ENCODE measurements at regions not wholly inside any gene's neighbourhood (a gene's known extent, or its start where the extent isn't known, plus 50 kb on each side); places are given as distances from the start of the nearest gene placed in this dataset.

DNA sequence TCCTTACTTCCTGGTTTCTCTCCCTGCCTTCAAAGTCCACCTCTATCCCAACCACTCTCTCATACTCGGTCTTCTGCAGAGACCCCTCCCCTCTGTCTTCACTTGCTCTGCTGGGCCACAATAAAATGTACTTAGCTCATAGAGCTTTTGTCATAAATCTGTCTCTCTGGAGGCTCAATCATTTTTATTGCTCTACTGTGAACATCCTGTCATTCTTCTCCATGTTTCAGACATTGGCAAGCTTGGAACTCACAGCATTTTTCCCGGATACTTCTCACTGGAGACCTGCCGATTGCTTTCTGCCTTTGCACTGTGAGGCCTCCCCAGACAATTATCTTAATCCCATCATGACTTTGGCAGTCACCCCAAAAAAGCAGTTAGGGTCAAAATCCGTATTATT lies 192.3 kb upstream of the ZMIZ1 start:
- no peak for DNase-seq (ENCODE audit: low read depth)

DNA sequence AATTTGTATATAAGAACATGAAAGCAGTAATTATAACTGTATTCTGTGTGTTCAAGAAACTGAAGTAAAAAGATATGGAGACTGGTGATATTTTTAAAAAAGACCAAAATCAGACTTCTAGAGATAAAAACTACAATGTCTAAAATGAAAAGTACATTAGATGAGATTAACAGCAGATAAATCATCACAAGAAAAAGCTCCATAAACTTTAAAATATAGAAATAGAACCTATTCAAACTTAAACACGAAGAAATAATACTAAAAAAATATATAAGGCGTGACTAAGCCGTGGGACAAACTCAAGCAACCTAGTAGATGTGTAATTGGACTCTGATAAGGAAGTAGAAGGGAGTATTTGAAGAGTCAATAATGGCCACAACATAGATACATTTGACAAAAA lies 189.1 kb upstream of the ZMIZ1 start:
- no peak for DNase-seq (ENCODE audit: low read depth)

DNA sequence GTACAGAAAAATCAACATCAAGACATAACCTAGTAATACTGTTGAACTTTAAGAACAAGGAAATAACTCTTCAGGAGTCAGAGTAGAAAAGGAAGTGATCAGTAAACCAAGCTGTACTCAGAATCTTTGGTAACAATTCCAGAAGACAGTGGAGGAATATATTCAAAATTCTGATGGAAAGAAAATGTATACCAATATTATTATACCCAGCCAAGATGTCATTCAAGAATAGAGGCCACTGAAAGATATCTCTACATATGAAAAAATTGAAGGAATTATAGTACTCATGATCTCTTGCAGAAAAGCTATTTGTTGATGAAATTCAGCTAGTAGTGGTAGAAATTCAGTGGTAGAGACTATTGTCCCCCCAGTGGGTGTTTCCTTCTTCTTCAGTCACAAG lies 182.6 kb upstream of the ZMIZ1 start:
- DNase-seq (ENCODE audit: low read depth) = no peak

DNA sequence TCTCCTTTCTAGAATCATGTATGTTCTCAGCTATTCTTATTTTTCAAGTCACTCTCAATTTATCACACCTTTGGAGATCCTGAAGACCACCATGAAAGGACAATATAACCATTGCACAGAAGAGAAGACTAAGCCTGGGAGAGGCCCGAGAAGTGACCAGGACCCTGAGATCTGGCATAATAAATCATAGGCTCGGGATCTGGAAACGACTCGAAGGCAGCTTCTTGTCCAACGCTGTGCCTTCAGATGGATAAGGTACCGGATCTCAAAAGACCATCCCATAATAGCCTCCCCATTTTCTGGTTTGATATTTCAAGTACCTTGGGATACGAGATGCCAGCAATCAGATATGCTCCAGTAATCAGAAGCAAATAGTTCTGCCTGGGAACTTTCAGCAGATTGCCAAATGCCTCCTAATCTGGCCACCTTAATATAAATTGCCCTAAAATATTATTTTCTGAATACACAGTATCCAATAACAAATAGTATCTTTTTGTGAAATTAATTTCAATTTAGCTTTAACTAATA lies 179.2 kb upstream of the ZMIZ1 start:
- no peak for DNase-seq (ENCODE audit: low read depth)

DNA sequence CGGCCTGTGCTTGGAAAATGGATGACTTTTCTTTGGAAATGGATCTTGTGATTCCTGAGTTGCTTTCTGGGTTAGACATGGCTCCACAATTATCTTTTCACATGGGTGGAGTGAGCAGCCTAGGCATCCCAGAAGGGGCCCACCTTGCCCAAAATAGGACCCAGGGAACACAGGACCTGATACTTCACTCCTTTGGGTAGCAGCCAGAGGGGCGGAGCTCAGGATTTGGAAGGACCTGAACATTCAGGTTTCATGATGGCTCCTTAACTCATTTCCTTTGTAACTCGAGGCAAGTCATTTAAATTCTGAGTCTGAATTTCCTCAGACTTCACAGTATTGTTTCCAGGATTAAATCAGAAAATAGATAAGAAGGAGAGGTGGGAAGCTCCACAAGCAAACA lies 178.3 kb upstream of the ZMIZ1 start:
- no peak for DNase-seq (ENCODE audit: low read depth)

DNA sequence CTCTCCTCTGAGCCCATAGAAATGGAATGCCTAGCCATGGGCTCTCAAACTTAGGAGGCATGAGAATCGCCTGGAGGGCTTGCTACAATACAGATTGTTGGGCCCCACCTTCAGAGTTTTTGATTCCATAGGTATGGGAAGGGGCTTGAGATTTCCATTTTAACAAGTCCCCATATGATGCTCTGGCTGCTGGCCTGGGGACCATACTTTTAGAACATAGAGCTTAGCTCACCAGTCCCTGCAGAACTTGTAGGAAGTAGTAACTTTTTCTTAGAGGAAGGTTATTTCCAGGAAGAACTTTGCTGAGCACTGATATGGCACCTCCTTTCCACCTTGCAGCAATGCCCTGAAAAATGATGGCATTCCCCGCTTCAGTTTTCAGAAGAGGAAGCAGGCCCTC lies 177.0 kb upstream of the ZMIZ1 start:
- no peak for DNase-seq (ENCODE audit: low read depth)

DNA sequence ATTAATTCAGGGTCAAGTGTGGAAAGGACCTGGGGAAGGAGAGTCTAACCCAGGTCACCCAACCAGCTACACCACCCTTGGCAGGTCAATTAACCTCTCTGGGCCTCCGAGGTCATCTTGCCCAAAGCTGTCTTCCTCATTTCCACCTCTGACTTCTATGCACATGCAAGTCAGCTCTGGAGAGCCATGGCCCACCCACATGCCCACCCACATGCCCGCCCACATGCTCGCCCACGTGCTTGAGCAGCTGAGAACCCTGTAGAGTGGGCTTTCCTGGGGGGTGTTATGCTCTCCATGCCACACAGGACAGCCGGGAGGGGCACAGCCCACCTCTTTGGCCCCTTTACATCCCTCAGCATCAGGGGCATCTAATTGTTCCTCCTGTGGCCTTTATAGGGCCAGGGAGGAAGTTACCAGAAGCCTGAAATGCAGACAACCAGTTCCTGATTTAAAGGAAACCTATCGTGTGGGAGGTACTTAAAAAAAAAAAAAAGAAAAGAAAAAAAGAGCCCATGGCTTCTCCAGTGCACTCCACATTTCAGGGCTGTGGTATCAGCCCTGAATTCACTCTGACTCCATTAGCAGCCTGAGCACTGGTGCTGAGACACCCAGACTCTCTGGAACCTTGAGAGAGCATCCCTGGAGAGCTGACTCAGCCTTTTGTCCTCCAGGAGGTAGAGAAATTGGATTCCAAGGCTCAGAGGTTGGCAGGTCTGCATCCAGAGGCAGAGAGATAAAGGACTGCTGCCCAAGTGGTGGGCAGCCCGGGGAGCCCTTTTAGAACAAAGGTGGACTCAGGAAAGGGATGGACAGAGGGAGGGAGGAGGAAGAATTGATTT lies 176.2 kb upstream of the ZMIZ1 start:
- DNase-seq (ENCODE audit: low read depth) = no peak

DNA sequence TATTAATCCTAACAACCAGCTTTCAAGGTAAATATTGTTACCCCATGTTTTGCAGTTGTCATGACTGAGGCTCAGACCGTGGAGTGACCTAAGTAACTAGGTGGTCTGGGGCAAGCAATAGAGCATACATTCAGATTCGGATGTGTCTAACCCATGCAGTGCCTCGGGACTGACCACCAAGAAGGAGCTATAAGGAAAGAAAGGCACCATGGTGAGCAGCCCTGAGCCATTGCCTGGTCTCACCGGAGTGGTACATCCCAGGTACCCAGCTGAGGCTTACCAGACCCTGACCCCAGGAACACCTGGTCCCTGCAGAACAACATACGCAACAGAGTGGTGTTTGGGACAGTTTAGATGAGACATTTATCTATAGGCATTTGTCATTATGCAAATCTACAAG lies 175.5 kb upstream of the ZMIZ1 start:
- no peak for DNase-seq (ENCODE audit: low read depth)

DNA sequence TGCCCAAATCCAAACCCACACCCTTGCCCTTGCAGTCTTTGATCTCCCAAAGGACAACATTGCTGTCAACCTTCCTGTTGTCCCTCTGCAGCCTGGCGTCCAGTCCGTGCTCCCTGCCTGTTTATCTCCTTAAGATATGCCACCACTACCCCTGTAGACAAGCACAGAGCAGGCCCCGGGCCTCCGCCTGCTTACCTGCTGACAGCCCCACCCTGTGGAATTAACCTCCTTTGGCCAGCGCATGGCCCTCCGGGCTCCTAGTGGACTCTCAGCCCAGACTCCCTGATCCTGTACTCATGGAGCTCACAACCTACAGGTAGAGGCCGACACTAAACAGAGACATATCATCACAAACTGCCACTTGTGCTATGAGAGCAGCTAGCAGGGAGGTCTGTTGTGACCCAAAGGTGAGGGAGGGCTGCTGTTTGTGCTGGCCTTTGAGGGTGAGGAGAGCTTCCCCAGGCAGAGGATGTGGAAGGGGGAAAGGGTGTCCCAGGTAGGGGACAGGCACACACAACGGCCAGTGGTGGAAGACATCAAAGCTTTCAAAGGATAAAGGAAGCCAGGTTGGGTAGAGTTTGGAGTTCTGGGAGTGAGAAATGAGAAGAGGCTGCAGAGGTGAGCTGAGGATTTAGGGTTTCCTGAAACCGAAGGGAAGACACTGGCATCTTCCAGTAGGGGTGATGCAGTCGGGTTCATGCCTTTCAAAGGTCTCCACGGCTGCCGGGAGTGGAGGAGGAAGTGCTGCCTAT lies 174.5 kb upstream of the ZMIZ1 start:
- no peak for DNase-seq (ENCODE audit: low read depth)

DNA sequence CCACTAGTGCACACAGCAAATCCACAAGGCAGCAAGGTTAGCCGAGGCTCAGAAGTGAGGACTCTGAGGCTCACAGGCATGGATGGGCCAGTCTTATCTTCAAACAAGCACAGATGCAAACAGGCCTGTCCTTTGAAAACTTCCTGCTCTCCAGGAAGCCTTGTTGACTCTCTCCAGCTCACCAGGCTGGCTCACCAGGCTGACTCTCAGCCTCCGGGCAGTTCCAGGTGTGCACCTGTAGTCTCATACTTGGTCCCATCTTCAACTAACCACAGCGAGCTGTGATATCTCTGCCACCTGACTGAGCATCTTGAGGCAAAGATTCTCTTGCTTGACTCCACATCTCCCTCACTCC lies 173.9 kb upstream of the ZMIZ1 start:
- DNase-seq (ENCODE audit: low read depth) = no peak

DNA sequence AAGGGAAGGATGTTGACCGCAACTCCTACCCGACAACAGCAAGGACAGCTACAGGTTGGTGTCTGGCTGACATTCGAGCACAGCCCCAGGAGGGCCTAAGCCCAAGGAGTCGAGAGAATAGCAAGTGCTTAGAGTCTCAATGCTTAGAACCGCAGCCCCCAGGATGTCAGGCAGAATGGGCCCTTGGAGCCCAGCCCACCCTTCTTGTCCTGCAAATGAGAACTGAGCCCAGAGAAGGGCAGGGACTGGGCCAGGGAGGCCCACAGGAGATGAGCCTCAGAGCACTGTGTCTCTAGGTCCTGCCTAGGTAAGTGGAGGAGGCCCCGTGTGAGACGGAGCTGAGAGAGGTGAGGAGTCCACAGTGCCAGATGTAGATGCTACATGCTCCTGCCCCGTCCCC lies 173.3 kb upstream of the ZMIZ1 start:
- no peak for DNase-seq (ENCODE audit: low read depth)

DNA sequence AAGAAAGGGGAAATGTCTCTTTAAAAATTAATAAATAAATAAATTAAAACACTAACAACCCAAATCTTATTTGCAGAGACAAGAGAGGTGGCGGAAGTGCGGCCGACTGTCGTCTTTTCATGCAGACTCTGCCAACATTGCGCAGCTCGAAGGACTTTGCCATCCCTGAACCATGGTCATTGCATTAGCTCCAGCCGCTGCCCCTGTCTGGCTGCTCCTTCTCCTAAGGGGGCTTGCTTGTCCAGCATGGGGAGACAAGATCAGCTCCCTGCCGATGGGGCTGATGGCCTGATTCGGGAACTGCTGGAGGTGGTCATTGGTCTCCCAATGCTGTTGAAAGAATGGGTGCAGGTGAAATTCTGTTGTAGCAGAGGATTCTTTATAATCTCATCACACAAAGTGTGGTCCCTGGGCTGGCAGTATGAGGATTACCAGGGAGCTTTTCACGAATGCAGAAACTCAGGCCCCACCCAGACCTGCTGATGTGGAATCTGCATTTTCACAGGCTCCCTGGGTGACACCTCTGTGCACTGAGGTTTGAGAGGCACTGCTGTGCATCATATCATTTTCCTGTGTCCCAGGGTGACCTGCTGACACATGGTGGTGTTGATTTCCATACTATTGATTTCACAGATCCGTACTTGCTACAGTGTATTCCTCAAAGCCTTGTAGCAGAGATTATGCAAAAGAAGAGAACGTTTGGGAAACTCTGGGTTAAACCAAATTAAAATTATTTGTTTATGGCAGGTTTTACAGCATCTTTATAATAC lies 172.4 kb upstream of the ZMIZ1 start:
- DNase-seq (ENCODE audit: low read depth) = no peak

DNA sequence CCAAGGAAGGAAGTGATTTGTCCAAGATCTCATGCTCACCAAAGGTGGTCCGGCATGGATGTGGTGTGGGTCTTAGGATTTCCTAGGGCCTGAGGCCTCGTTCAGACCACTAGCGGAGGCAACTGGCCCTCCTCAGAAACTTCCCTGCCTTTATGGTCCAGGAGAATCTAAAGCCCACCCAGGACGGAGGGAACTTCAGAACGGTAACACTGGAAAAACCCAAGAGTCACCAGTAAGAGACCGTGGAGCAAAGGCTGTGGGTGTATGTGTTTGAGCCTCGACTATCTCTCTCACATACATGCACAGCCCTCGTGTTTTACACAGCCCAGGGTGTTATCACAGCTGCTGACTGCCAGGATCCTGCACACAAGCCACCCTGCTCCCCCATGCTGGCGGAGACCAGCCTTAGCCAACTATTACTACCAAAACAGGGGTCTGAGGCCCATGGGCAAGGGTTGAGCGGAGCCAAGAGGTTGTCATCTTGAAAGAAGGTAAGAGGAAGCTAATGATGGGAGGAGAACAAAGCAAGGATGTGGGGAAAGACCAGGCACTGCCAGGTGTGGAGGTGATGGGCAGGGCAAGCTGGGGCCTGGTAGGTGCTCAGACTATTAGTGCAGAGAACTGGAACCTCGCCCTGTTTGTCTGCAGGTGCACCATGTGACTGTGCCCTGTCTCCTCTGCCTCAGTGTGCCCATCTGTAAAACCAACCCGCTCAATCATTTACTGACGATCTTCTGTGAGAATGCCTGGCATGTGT lies 170.2 kb upstream of the ZMIZ1 start:
- no peak for DNase-seq (ENCODE audit: low read depth)

DNA sequence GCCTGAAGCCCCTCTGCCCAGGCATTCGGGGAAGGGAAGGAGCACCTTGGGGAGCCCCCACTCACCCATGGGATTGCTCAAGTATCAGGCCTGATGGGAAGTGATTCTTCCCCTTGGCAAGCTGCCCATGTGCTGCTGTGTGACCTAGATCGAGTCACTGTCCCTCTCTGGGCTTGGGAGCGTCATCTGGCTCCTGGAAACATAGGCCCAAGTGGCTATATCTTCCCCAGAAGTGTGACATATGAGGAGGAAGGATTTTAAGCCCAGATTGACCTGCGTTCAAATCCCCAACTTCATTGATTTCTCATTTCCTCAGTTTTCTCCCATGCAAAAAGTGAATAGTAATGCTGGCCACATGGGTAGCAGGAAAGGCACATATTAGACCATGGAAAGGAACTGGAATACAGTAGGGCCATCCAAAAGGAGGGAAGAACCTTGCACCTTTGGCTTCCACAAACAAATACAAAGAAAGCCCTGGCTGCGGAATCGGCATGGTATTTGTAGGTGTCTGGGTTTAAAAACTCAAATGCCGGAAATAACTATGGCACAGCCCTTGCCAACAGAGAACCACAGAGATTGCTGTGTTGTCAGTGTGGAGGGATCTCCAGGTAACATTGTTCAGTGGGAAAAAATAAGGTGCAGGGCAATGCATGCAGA lies 169.5 kb upstream of the ZMIZ1 start:
- DNase-seq (ENCODE audit: low read depth) = no peak

DNA sequence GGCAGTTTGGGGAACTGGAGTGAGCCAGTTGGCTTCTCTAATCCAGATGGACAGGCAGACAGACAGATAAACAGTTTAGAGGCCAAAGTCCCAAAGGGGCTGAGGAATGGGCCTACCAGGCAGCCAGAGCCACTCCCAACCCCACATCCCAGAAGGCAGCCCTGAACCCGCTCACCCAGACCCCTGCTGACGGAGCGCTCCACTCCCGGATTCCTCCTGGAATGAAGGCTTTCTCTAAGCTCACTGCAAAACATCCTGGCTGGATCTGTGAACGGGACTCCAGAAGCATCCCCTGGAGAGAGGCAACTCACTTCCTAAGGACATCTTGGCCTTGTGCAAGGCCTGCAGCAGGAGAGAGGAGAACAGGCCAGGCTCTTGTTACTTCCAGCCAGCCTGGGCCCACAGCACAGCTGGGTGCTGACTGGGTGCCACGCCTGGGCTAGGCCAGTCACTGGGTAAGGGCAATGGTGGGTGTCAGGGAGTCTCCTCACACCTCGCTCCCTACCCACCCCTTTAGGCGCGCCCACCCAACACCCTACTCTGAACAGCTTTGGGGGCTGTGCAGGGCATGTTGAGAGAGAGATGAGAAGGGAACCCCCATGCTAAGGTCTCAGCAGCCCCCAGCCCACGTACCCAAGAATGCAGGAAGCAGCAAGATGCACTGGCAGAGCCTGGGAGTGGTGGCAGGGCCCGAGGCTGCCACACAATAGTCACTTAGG lies 168.6 kb upstream of the ZMIZ1 start:
- no peak for DNase-seq (ENCODE audit: low read depth)

DNA sequence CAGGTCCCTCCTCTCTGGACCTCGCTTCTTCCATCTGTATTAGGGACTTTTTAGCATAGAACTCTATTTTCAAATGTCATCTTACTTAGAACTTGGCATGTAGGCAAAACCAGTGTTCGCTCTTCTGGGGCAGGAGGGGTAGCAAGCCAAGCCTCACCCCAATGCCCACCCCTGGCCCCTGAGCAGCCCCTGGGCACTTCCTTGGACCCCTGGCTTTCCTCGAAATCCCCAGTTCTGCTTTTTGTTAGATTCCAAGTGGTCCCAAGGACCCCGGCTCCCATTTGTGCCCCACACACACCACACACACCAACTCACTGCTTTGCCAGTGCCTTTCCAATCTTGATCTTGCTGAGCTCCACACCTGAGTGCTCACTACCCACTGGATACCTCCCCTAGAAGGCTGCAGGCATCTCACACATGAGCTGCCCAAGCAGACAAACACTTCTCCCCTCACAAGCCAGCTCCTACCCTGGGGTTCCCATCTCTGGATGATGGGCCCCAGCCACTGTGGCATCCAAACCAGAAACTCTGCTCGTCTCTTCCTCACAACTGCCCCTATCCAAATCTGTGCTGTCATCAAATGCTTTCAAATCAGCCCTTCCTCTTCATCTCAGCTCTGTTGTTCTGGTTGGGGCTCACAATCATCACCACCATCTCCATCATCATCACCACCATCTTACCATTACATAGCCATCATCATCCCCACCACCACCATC lies 167.9 kb upstream of the ZMIZ1 start:
- no peak for DNase-seq (ENCODE audit: low read depth)

DNA sequence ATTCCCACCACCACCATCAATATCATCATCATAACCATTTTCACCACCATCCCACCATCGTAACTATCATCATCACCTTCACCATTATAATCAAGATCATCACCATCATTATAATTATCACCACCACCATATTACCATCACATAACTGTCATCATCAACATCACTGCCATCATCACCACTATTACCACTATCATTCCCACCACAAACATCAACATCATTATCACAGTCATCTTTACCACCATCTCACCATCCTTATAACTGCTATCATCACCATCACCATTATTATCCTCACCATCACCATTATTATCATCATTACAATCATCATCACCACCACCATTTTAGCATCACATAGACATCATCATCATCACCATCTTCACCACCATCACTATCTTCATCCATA lies 167.1 kb upstream of the ZMIZ1 start:
- DNase-seq (ENCODE audit: low read depth) = no peak

DNA sequence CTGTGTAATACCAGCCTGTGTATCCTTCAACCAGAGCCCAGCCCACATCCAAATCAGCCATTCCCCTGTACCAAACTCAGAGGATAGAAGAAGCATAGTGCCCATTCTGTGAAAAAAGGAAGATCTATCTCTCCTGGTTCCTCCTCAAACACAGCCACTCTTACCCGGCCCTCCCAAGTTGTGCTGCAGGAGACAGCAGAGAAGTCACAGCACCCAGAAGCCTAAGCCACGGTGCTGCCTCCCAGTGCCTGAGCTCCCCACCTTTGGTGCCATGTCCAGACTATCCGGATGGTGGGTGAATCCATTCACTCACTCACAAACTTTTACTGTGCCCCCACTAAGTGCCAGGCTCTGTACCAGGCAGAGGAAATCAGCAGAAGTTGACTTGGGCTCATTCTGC lies 166.0 kb upstream of the ZMIZ1 start:
- no peak for DNase-seq (ENCODE audit: low read depth)

DNA sequence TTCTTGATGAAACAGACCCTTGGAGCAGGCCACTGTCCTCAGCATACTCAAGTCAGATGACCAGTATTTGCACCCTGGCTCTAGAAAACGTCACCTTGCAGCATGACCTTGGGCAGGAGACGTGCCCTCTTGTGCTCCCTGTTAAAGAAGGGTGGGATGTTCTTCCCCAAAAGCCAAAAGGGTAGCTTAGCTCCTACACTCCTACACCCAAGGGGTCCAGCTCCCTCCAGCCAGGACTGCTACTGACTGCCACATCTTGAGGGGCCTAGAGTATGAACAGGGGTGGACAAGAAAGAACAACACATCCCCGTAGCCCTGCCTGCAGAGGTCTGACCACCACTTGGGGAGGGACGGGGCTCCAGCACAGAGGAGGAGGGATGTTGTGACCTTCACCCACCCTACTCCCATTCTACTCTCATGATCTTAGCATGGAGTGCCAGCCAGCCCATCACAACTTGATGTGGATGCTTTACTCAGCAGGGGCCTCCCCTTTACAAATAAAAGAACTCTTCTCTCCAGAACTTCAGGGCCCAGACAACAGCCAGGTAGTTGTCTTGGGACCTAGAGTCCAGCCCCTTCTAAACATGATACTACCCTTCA lies 165.3 kb upstream of the ZMIZ1 start:
- DNase-seq (ENCODE audit: low read depth) = no peak

DNA sequence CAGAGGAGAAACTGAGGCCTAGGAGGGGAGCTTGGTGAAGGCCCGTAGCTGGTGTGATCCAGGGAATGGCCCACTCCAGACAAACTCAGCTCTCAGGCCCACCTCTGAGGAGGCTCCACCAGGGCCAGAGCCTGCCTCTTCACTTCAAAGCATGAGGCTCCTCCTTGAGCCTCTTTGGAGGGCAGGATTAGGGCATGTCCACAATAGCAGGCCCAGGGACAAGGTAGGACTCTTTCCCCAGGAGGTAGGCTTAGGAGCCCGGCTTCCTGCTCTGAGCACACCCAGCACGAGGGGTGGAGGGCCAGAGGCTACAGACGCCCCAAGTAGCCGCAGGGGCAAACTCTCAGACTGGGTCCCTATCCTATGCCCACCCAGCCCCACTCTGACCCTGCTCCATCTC lies 164.6 kb upstream of the ZMIZ1 start:
- DNase-seq (ENCODE audit: low read depth) = no peak

Measured in activated gamma-delta T cell treated with anti-CD3 and anti-CD28 coated beads, Interleukin-2, amount 50 U/mL, for 16 hours (primary cell).